ENCODE measurements at regions not wholly inside any gene's neighbourhood (a gene's known extent, or its start where the extent isn't known, plus 50 kb on each side); places are given as distances from the start of the nearest gene placed in this dataset.

DNA sequence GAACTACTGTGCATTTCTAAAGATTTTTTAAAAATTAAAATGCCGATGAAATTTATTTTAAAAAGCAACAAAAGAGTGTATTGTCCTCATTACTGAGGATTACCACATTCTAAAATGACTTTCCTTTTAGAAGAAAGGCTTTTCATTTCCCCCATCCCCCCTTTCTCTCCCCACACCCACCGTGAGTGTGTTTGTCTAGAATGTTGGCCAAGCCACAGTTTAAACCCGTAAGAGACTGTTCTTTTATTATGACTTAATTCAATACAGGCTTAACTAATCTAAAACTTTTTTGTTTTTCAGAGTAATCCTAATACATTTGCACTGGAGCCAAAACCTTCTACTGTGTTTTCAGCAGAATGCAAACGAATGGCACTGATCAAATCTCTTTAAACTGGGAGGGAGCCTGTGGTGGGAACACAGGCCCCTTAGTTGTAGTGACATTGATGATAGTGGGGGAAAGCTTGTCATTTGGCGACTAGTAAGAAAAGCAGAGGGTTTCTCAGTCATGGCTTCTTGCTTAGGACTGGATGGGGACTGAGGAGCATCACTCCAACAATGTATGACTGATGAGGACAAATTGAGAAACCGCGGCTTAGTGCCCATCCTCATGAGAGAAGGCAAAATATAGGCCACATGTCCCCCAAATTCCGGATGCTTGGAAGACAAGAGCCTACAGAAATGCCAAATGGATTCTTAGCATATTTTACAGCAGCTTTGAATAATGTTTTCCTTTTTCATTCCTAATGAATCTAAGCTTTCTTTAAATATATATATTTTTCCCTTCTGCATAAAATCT, 154.0 kb upstream of the SMIM21 start:
- Histone ChIP-seq H3K9ac (no peak overlapping the region), H3K9me3 (ENCODE audit: control insufficient read depth, low read length) (no peaks in the 10 kb centered on the region), H3K79me2 (no peaks in the 10 kb centered on the region), H3K4me2 (ENCODE audit: low read length) (no peak overlapping the region), H3K27me3 (ENCODE audit: control insufficient read depth, insufficient read depth, low read length) (no peaks in the 10 kb centered on the region), H3K4me1 (no peaks in the 10 kb centered on the region), H2AFZ (no peak overlapping the region), H3K27ac (no peak overlapping the region), H3K36me3 (ENCODE audit: control insufficient read depth, insufficient read depth, low read length) (no peaks in the 10 kb centered on the region), H3K4me3 (ENCODE audit: low read depth, low read length) (no peak overlapping the region)
- TF ChIP-seq, protein P1, sequence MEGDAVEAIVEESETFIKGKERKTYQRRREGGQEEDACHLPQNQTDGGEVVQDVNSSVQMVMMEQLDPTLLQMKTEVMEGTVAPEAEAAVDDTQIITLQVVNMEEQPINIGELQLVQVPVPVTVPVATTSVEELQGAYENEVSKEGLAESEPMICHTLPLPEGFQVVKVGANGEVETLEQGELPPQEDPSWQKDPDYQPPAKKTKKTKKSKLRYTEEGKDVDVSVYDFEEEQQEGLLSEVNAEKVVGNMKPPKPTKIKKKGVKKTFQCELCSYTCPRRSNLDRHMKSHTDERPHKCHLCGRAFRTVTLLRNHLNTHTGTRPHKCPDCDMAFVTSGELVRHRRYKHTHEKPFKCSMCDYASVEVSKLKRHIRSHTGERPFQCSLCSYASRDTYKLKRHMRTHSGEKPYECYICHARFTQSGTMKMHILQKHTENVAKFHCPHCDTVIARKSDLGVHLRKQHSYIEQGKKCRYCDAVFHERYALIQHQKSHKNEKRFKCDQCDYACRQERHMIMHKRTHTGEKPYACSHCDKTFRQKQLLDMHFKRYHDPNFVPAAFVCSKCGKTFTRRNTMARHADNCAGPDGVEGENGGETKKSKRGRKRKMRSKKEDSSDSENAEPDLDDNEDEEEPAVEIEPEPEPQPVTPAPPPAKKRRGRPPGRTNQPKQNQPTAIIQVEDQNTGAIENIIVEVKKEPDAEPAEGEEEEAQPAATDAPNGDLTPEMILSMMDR (IDR thresholded peaks at IDR 0.05) = no peak

DNA sequence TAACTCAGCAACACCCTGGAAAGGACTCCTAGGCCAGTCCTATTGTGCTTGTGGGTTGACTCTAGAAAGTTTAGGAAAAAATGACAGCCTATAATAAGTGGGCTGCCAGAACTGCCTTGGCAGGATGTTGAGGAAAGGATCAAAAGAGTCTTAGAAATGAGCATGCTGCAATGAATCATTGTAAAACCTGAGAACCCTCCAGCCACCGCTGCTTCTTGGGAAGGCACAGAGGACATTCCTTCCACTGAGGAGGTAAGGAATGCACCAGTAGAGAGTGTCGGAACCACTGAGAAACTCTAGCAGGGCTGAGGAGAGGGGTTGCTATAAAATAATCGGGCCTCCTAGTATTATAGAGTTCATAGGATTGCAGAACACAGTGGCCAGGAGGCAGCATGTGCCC, 146.7 kb upstream of the SMIM21 start:
- H3K4me1 ChIP-seq = no peaks in the 10 kb centered on the region
- H3K79me2 ChIP-seq = no peaks in the 10 kb centered on the region
- TF ChIP-seq, protein P1 (IDR thresholded peaks at IDR 0.05) = no peak
- no peak overlapping the region for H3K9ac ChIP-seq
- no peak overlapping the region for H3K4me3 ChIP-seq (ENCODE audit: low read depth, low read length)
- no peaks in the 10 kb centered on the region for H3K27me3 ChIP-seq (ENCODE audit: control insufficient read depth, insufficient read depth, low read length)
- H3K36me3 ChIP-seq (ENCODE audit: control insufficient read depth, insufficient read depth, low read length) = no peaks in the 10 kb centered on the region
- H2AFZ ChIP-seq = no peak overlapping the region
- H3K9me3 ChIP-seq (ENCODE audit: control insufficient read depth, low read length) = no peaks in the 10 kb centered on the region
- H3K27ac ChIP-seq = no peak overlapping the region
- no peak overlapping the region for H3K4me2 ChIP-seq (ENCODE audit: low read length)

DNA sequence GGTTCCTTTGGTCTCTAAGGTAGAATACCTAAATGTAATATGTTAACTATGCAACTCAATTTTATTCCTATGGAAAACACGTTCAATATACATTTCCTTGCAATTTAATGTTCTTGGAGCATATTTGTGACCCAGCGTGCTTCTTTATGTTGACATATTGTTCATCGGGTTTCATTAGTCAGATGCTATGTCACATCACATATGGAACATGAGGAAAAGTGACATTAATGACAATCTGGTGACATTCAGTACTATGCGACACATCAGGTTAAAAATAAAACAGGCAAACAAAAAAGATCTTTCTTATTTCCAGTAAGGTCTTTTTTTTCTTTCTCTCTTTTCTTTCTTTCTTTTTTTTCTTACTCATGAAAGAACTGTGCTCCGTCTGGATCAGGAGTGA, 135.6 kb upstream of the SMIM21 start:
- H3K9me3 ChIP-seq (ENCODE audit: control insufficient read depth, low read length) = no peaks in the 10 kb centered on the region
- TF ChIP-seq, protein P1 (IDR thresholded peaks at IDR 0.05) = no peak
- H3K4me2 ChIP-seq (ENCODE audit: low read length) = no peak overlapping the region
- no peak overlapping the region for H3K27ac ChIP-seq
- H3K4me3 ChIP-seq (ENCODE audit: low read depth, low read length) = no peak overlapping the region
- H3K36me3 ChIP-seq (ENCODE audit: control insufficient read depth, insufficient read depth, low read length) = no peaks in the 10 kb centered on the region
- no peaks in the 10 kb centered on the region for H3K79me2 ChIP-seq
- H3K27me3 ChIP-seq (ENCODE audit: control insufficient read depth, insufficient read depth, low read length) = no peaks in the 10 kb centered on the region
- no peaks in the 10 kb centered on the region for H3K4me1 ChIP-seq
- H2AFZ ChIP-seq = no peak overlapping the region
- H3K9ac ChIP-seq = no peak overlapping the region

DNA sequence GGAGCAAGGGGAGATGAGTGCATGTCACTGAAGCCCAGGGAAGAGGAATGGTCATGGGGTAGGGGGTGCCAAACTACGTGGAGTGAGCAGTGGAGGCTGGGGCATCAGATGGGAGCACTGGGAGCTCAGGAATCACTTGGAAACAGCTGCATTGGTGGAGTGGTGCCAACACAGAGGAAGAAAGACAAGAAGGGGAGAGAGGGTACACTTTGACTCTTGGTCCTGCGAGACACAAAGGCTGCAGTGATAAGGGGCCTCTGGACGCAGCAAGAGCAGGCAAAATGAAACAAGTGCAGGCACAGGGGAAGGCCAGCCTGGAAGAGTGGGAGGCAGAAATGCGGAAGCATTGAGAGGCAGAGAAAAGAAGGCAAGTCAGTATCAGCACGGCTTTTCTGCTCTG, 134.7 kb upstream of the SMIM21 start:
- H3K79me2 ChIP-seq = no peaks in the 10 kb centered on the region
- no peaks in the 10 kb centered on the region for H3K4me1 ChIP-seq
- H3K36me3 ChIP-seq (ENCODE audit: control insufficient read depth, insufficient read depth, low read length) = no peaks in the 10 kb centered on the region
- TF ChIP-seq, protein P1 (IDR thresholded peaks at IDR 0.05) = no peak
- no peak overlapping the region for H3K4me3 ChIP-seq (ENCODE audit: low read depth, low read length)
- H2AFZ ChIP-seq = no peak overlapping the region
- H3K9me3 ChIP-seq (ENCODE audit: control insufficient read depth, low read length) = no peaks in the 10 kb centered on the region
- no peak overlapping the region for H3K9ac ChIP-seq
- no peak overlapping the region for H3K27ac ChIP-seq
- no peaks in the 10 kb centered on the region for H3K27me3 ChIP-seq (ENCODE audit: control insufficient read depth, insufficient read depth, low read length)
- no peak overlapping the region for H3K4me2 ChIP-seq (ENCODE audit: low read length)

DNA sequence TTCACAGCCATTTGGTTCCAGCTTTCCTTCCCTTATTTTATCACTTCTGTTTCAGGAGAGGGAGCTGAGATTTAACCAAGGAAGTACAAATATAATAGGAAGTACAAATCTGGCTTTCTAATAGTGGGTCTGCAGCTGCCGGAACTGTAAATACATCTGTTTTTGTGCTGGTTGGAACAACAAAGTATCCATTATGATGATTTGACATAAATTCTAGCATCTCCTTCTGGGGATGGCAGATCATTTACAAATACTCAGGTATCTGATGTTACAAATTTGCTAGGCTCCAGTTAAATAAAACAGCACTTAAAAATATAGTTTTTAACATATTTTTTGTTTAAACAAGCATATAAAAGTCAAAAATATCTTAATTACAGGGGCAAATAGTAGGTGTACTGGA, 131.3 kb upstream of the SMIM21 start:
- no peak overlapping the region for H3K27ac ChIP-seq
- H3K9me3 ChIP-seq (ENCODE audit: control insufficient read depth, low read length) = no peaks in the 10 kb centered on the region
- H3K4me2 ChIP-seq (ENCODE audit: low read length) = no peak overlapping the region
- H3K79me2 ChIP-seq = no peaks in the 10 kb centered on the region
- H3K27me3 ChIP-seq (ENCODE audit: control insufficient read depth, insufficient read depth, low read length) = no peaks in the 10 kb centered on the region
- TF ChIP-seq, protein P1 (IDR thresholded peaks at IDR 0.05) = no peak
- no peak overlapping the region for H3K9ac ChIP-seq
- no peak overlapping the region for H2AFZ ChIP-seq
- no peak overlapping the region for H3K4me3 ChIP-seq (ENCODE audit: low read depth, low read length)
- H3K36me3 ChIP-seq (ENCODE audit: control insufficient read depth, insufficient read depth, low read length) = no peaks in the 10 kb centered on the region
- no peaks in the 10 kb centered on the region for H3K4me1 ChIP-seq
